GM12878 (cell line): ENCODE measurements at regions not wholly inside any gene's neighbourhood (a gene's known extent, or its start where the extent isn't known, plus 50 kb on each side); places are given as distances from the start of the nearest gene placed in this dataset.

Experiments
- ATAC-seq: fragments of 200-7000 bp; cut with Tn5 transposase; 3 replicates; pipeline ENCODE4 v1.9.1; 2020; ENCODE audit warnings: mild to moderate bottlenecking, moderate library complexity
- BruUV-seq: library from RNA; stranded (reverse); fragments of 400-500 nt; replicated peaks from 2 replicates; lab custom pipeline; 2021; lab: Mats Ljungman, UMichigan
- CTCF ChIA-PET: fragments of 300-600 bp; sonication (Branson Sonifier 250); formaldehyde crosslinking; extraction: SDS; loops from one replicate; lab custom pipeline; 2021; ENCODE audit warnings: inconsistent platforms; lab: Yijun Ruan, JAX
- POLR2A ChIA-PET: fragments of 350-600 bp; formaldehyde crosslinking; extraction: SDS; loops from one replicate; lab custom pipeline; 2021; ENCODE audit warnings: inconsistent platforms; lab: Charles Lee
- RAD21 ChIA-PET: fragments of 300-600 bp; sonication (Branson Sonifier 250); formaldehyde crosslinking; loops from one replicate; lab custom pipeline; 2023; ENCODE audit warnings: antibody characterized with exemption; ENCODE audit not compliant: unreplicated experiment; lab: Charles Lee
- SMC1A ChIA-PET: fragments of 300-600 bp; sonication (Branson Sonifier 250); formaldehyde crosslinking; loops from one replicate; lab custom pipeline; 2023; ENCODE audit not compliant: unreplicated experiment, uncharacterized antibody; lab: Charles Lee
- DNase-seq: peaks from one replicate; pipeline ENCODE4 v3.0.0-alpha.2; 2011; ENCODE audit warnings: low read depth, low spot score
- FAIRE-seq: peaks from 3 replicates; lab custom pipeline; 2011; peaks lifted over from hg19 to GRCh38; lab: Jason Lieb, UNC
- H2AFZ ChIP-seq: 2 replicates; pipeline ENCODE4 v1.6.0; 2011; ENCODE audit warnings: low read depth, low read length, control low read depth; ENCODE audit not compliant: control insufficient read depth
- H3K27ac ChIP-seq: 2 replicates; pipeline ENCODE4 v1.5.1; 2011; ENCODE audit warnings: control low read depth; ENCODE audit not compliant: control insufficient read depth, insufficient read depth
- H3K27me3 ChIP-seq, 2 experiments: replicated peaks in 1 of 2; 2 replicates each; pipeline versions ENCODE4 v1.6.0 to v1.6.1; 2011; ENCODE audit warnings: low read length in 1 of 2; ENCODE audit not compliant: control insufficient read depth in 2 of 2, insufficient read depth in 2 of 2
- H3K36me3 ChIP-seq, 2 experiments: 2 replicates each; pipeline ENCODE4 v1.5.1; 2011; ENCODE audit warnings: low read length in 1 of 2; ENCODE audit not compliant: control insufficient read depth in 2 of 2, insufficient read depth in 2 of 2
- H3K4me1 ChIP-seq: 2 replicates; pipeline ENCODE4 v1.6.1; 2011; ENCODE audit warnings: mild to moderate bottlenecking, low read length, moderate library complexity, mixed read lengths; ENCODE audit not compliant: control insufficient read depth, insufficient read depth
- H3K4me2 ChIP-seq: 2 replicates; pipeline ENCODE4 v1.6.0; 2011; ENCODE audit warnings: control low read depth; ENCODE audit not compliant: control insufficient read depth, insufficient read depth
- H3K4me3 ChIP-seq: fragments of 200-600 bp; sonication (generic); 2 replicates; pipeline ENCODE4 v1.5.1; 2016
- H3K79me2 ChIP-seq: 2 replicates; pipeline ENCODE4 v1.6.0; 2011; ENCODE audit warnings: low read length; ENCODE audit not compliant: control insufficient read depth, insufficient read depth
- H3K9ac ChIP-seq: 2 replicates; pipeline ENCODE4 v1.8.0; 2011; ENCODE audit warnings: low read length, control low read depth, mixed read lengths; ENCODE audit not compliant: control insufficient read depth, insufficient read depth
- H3K9me3 ChIP-seq: replicated peaks from 3 replicates; pipeline ENCODE4 v1.5.1; 2011; ENCODE audit warnings: mild to moderate bottlenecking, low read length; ENCODE audit not compliant: control insufficient read depth, insufficient read depth
- H4K20me1 ChIP-seq: 2 replicates; pipeline ENCODE4 v1.6.0; 2011; ENCODE audit not compliant: control insufficient read depth, insufficient read depth
- ASH2L ChIP-seq: fragments of 300-600, 200-600 bp; sonication (generic); IDR thresholded peaks from 2 replicates; pipeline ENCODE4 v1.6.1; 2017; ENCODE audit warnings: low read depth, mild to moderate bottlenecking, borderline replicate concordance
- ESRRA ChIP-seq: IDR thresholded peaks from 2 replicates; pipeline ENCODE4 v1.6.1; 2012; ENCODE audit warnings: mild to moderate bottlenecking, low read length, improper control_type of control experiment
- HSF1 ChIP-seq: fragments of 150-350 bp; IDR thresholded peaks from 2 replicates; pipeline ENCODE4 v1.6.1; 2014; ENCODE audit warnings: mild to moderate bottlenecking, low read depth, low read length
- LARP7 ChIP-seq: fragments of 450-650 bp; IDR thresholded peaks from 2 replicates; pipeline ENCODE4 v1.6.1; 2017; ENCODE audit warnings: mild to moderate bottlenecking
- NFYB ChIP-seq: IDR thresholded peaks from 2 replicates; pipeline ENCODE4 v1.6.1; 2011; ENCODE audit warnings: low read depth, mild to moderate bottlenecking, low read length, improper control_type of control experiment, moderate library complexity; ENCODE audit not compliant: insufficient read depth
- TCF12 ChIP-seq: IDR thresholded peaks from 2 replicates; pipeline ENCODE4 v1.6.1; 2011; ENCODE audit warnings: low read depth, mild to moderate bottlenecking, low read length
- WGBS: methylation state at CpG from one replicate; pipeline ENCODE4 v1.1.6; 2016; ENCODE audit warnings: low lambda C conversion rate; ENCODE audit not compliant: insufficient replicate concordance, insufficient coverage; ENCODE audit errors: missing lambda C conversion rate; 5-methylcytosine and 5-hydroxymethylcytosine counted together
- in situ Hi-C: fragments of 300-500 bp; cut with MboI; formaldehyde crosslinking; loops from 9 replicates; pipeline ENCODE4 v1.14.3; 2018; ENCODE audit warnings: mixed read lengths
- intact Hi-C: fragments of 100-400 bp; cut with micrococcal nuclease; formaldehyde crosslinking; loops from one replicate; pipeline ENCODE4 v1.14.2; 2022; ENCODE audit not compliant: unreplicated experiment
- TF ChIP-seq, protein P1 (sequence below): IDR thresholded peaks from 2 replicates; pipeline ENCODE4 v1.6.1; 2011; ENCODE audit warnings: borderline replicate concordance, low read depth, mild to moderate bottlenecking, moderate library complexity, mixed read lengths, low read length; ENCODE audit not compliant: insufficient read depth; ENCODE audit errors: extremely low read length
- TF ChIP-seq, protein P2 (sequence below): IDR thresholded peaks from 2 replicates; pipeline ENCODE4 v1.6.1; 2012; ENCODE audit warnings: low read depth, low read length, improper control_type of control experiment

DNA sequence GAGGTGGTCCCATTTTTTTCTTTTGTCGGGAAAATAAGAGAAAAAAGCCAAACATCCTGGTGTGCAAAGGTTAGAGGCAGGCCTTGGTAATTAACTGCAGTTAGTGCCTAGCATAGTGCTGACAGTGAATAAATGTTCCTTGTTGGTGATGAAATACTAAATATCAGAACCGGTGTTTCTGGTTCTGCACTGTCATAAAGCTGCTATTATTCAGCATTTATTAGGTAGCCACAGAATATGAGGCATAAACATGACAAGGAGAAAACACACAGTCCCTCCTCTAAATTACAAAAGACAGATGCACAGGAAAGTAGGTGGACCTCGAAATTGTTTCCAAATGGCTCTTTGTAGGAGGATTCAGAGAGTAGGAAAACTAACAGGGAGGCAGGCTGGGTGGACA, 122.0 kb upstream of the ADGRL2 start:
- TF ChIP-seq ESRRA (no peak), TCF12 (no peak), HSF1 (no peak), NFYB (no peak)
- TF ChIP-seq, protein P1, sequence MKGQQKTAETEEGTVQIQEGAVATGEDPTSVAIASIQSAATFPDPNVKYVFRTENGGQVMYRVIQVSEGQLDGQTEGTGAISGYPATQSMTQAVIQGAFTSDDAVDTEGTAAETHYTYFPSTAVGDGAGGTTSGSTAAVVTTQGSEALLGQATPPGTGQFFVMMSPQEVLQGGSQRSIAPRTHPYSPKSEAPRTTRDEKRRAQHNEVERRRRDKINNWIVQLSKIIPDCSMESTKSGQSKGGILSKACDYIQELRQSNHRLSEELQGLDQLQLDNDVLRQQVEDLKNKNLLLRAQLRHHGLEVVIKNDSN: no peak
- TF ChIP-seq, all 136 proteins: peak for 0
- BruUV-seq: no TSS peak
- intact Hi-C loops (no loop called here), in situ Hi-C loops (no loop called here)
- WGBS: 27% methylated on average over 3 of the region's 3 CpGs
- Histone ChIP-seq H3K9ac (no peak overlapping the region), H3K27ac (no peak overlapping the region), H2AFZ (no peak overlapping the region), H3K4me3 (no peak overlapping the region), H3K36me3 (no peaks in the 10 kb centered on the region), H3K27me3 (no peaks in the 10 kb centered on the region), H3K4me2 (no peak overlapping the region), H3K4me1 (no peaks in the 10 kb centered on the region), H3K9me3 (no peaks in the 10 kb centered on the region), H4K20me1 (no peaks in the 10 kb centered on the region), H3K79me2 (no peaks in the 10 kb centered on the region)
- SMC1A ChIA-PET: interaction anchor here (1.1 to 1.5 kb wide), 2 partner anchors 11 to 17 kb away, joined by 3 to 4 read pairs; no protein-coding TSS in a partner anchor
- CTCF ChIA-PET: no interaction called here
- ATAC-seq (no peak), DNase-seq (no peak), FAIRE-seq (no peak)
- POLR2A ChIA-PET: interaction anchor here (0.8 kb wide), 1 partner anchor 9 kb away, joined by 3 read pairs; no protein-coding TSS in a partner anchor
- RAD21 ChIA-PET: no interaction called here

DNA sequence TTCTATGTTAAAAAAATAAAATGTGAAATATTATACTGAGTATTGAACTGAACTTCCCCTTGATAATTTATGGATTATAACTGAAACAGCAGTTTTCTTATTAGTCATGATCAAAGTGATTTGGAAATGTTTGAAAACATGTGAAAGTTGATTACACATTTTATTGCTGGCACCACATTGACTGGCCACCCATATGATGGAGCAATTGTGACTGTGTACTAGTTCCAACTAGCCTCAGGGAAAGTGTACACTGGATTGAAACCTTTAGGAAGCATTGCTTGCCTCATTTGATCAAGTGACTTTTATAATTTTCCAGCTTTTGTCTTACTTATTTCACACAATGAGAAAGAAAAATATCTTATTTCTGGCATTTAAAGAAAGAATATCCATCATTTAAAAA, 128.0 kb upstream of the ADGRL2 start:
- in situ Hi-C loops (no loop called here), intact Hi-C loops (no loop called here)
- H3K27me3 ChIP-seq: no peaks in the 10 kb centered on the region
- no peak overlapping the region for H3K27ac ChIP-seq
- ChIA-PET CTCF (interaction anchor here (1.3 to 1.8 kb wide), 3 partner anchors 63 to 124 kb away, joined by 3 to 7 read pairs (median 3); no protein-coding TSS in a partner anchor), RAD21 (no interaction called here), SMC1A (interaction anchor here (1.2 kb wide), 2 partner anchors 12 to 122 kb away, joined by 4 to 5 read pairs; no protein-coding TSS in a partner anchor), POLR2A (no interaction called here)
- H3K36me3 ChIP-seq: no peaks in the 10 kb centered on the region; a peak in 1 of 4 replicates
- no peak overlapping the region for H3K4me3 ChIP-seq
- H3K9me3 ChIP-seq: no peaks in the 10 kb centered on the region
- no peak overlapping the region for H3K4me2 ChIP-seq
- H3K9ac ChIP-seq: no peak overlapping the region
- ATAC-seq (no peak), DNase-seq (no peak), FAIRE-seq (no peak)
- no peaks in the 10 kb centered on the region for H3K79me2 ChIP-seq
- no peaks in the 10 kb centered on the region for H4K20me1 ChIP-seq
- TF ChIP-seq, protein P2, sequence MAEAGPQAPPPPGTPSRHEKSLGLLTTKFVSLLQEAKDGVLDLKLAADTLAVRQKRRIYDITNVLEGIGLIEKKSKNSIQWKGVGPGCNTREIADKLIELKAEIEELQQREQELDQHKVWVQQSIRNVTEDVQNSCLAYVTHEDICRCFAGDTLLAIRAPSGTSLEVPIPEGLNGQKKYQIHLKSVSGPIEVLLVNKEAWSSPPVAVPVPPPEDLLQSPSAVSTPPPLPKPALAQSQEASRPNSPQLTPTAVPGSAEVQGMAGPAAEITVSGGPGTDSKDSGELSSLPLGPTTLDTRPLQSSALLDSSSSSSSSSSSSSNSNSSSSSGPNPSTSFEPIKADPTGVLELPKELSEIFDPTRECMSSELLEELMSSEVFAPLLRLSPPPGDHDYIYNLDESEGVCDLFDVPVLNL: no peak
- no peak for TF ChIP-seq LARP7
- no peak for TF ChIP-seq ASH2L
- no peak overlapping the region for H2AFZ ChIP-seq
- BruUV-seq: no TSS peak
- H3K4me1 ChIP-seq: no peaks in the 10 kb centered on the region
